Mesendoderm (in vitro differentiated cells): ENCODE measurements at regions not wholly inside any gene's neighbourhood (a gene's known extent, or its start where the extent isn't known, plus 50 kb on each side); places are given as distances from the start of the nearest gene placed in this dataset.

Experiments
- DNase-seq: peaks from one replicate; pipeline ENCODE4 v3.0.0; 2013
- H2AK5ac ChIP-seq: 2 replicates; pipeline ENCODE4 v1.6.1; 2013; ENCODE audit warnings: low read length, inconsistent platforms
- H2BK120ac ChIP-seq: 2 replicates; pipeline ENCODE4 v1.6.1; 2013; ENCODE audit warnings: low read depth, mild to moderate bottlenecking, low read length, moderate library complexity, mixed read lengths
- H2BK15ac ChIP-seq: replicated peaks from 2 replicates; pipeline ENCODE4 v1.6.1; 2013; ENCODE audit warnings: low read depth, mild to moderate bottlenecking, moderate library complexity
- H2BK5ac ChIP-seq: 2 replicates; pipeline ENCODE4 v1.6.1; 2013; ENCODE audit warnings: low read length, inconsistent platforms
- H3K18ac ChIP-seq: 2 replicates; pipeline ENCODE4 v1.6.1; 2013; ENCODE audit warnings: mild to moderate bottlenecking, low read length, mixed read lengths
- H3K23ac ChIP-seq: one replicate; pipeline ENCODE4 v1.6.1; 2013; ENCODE audit warnings: low read length
- H3K27ac ChIP-seq: 2 replicates; pipeline ENCODE4 v1.5.1; 2013; ENCODE audit warnings: low read depth, mild to moderate bottlenecking, inconsistent platforms, low read length, moderate library complexity
- H3K27me3 ChIP-seq: 2 replicates; pipeline ENCODE4 v1.6.1; 2013; ENCODE audit warnings: low read length, control low read depth, mild to moderate bottlenecking, inconsistent platforms; ENCODE audit not compliant: insufficient read depth, poor library complexity
- H3K36me3 ChIP-seq: 2 replicates; pipeline ENCODE4 v1.6.1; 2013; ENCODE audit warnings: low read length, inconsistent platforms; ENCODE audit not compliant: control insufficient read depth, insufficient read depth
- H3K4ac ChIP-seq: one replicate; pipeline ENCODE4 v1.6.1; 2013; ENCODE audit warnings: low read depth, mild to moderate bottlenecking, low read length, moderate library complexity
- H3K4me1 ChIP-seq: 2 replicates; pipeline ENCODE4 v1.6.1; 2013; ENCODE audit warnings: low read depth, low read length, inconsistent platforms; ENCODE audit not compliant: control insufficient read depth
- H3K4me2 ChIP-seq: 2 replicates; pipeline ENCODE4 v1.6.1; 2013; ENCODE audit warnings: low read length
- H3K4me3 ChIP-seq: 2 replicates; pipeline ENCODE4 v1.5.1; 2013; ENCODE audit warnings: mild to moderate bottlenecking, low read length
- H3K56ac ChIP-seq: one replicate; pipeline ENCODE4 v1.6.1; 2013; ENCODE audit warnings: low read length
- H3K79me1 ChIP-seq: 2 replicates; pipeline ENCODE4 v1.6.1; 2013; ENCODE audit warnings: low read length, inconsistent platforms
- H3K79me2 ChIP-seq: 2 replicates; pipeline ENCODE4 v1.6.1; 2013; ENCODE audit warnings: mild to moderate bottlenecking, low read length; ENCODE audit not compliant: control insufficient read depth, insufficient read depth
- H3K9ac ChIP-seq: 2 replicates; pipeline ENCODE4 v1.6.1; 2013; ENCODE audit warnings: low read length, inconsistent platforms
- H4K5ac ChIP-seq: one replicate; pipeline ENCODE4 v1.6.1; 2013; ENCODE audit warnings: low read length
- H4K8ac ChIP-seq: one replicate; pipeline ENCODE4 v1.6.1; 2013; ENCODE audit warnings: low read depth, mild to moderate bottlenecking, control low read depth, low read length, moderate library complexity
- WGBS: extraction: QIAGEN DNeasy Blood & Tissue Kit; methylation state at CpG from one replicate; pipeline ENCODE4 v1.1.7; 2013; ENCODE audit warnings: low lambda C conversion rate, missing lambda C conversion rate; ENCODE audit not compliant: insufficient coverage; ENCODE audit errors: extremely low coverage; 5-methylcytosine and 5-hydroxymethylcytosine counted together

- H3K36me3 ChIP-seq: no peaks in the 10 kb centered on the region
- H3K4me2 ChIP-seq: no peak overlapping the region
- no peak overlapping the region for H2BK5ac ChIP-seq
- no peak overlapping the region for H4K8ac ChIP-seq
- H2AK5ac ChIP-seq: no peak overlapping the region
- no peak for DNase-seq
- no peak overlapping the region for H3K18ac ChIP-seq
- H3K79me2 ChIP-seq: no peaks in the 10 kb centered on the region
- WGBS: no CpG with 5 or more reads among the region's 9 CpGs
- no peaks in the 10 kb centered on the region for H3K79me1 ChIP-seq
- H3K27me3 ChIP-seq: no peaks in the 10 kb centered on the region
- H3K23ac ChIP-seq: no peak overlapping the region
- H4K5ac ChIP-seq: no peak overlapping the region
- no peak overlapping the region for H3K9ac ChIP-seq
- H3K56ac ChIP-seq: no peak overlapping the region
- H2BK15ac ChIP-seq: no peak overlapping the region
- H3K4me3 ChIP-seq: no peak overlapping the region
- H2BK120ac ChIP-seq: no peak overlapping the region
- no peaks in the 10 kb centered on the region for H3K4me1 ChIP-seq
- no peak overlapping the region for H3K4ac ChIP-seq
- H3K27ac ChIP-seq: no peak overlapping the region
Observed at GRCh38 chr13:111620586-111620985, 300.1 kb downstream of the TEX29 start.

- H3K4me2 ChIP-seq: no peak overlapping the region
- H3K27ac ChIP-seq: no peak overlapping the region
- no peak overlapping the region for H3K4ac ChIP-seq
- no peaks in the 10 kb centered on the region for H3K27me3 ChIP-seq
- no peak overlapping the region for H3K56ac ChIP-seq
- DNase-seq: no peak
- no peak overlapping the region for H2BK120ac ChIP-seq
- H3K23ac ChIP-seq: no peak overlapping the region
- H4K8ac ChIP-seq: no peak overlapping the region
- no peak overlapping the region for H2BK15ac ChIP-seq
- no peak overlapping the region for H3K18ac ChIP-seq
- no peak overlapping the region for H2AK5ac ChIP-seq
- H3K36me3 ChIP-seq: no peaks in the 10 kb centered on the region
- no peak overlapping the region for H3K4me3 ChIP-seq
- WGBS: no CpG with 5 or more reads among the region's 5 CpGs
- no peak overlapping the region for H2BK5ac ChIP-seq
- H3K79me2 ChIP-seq: no peaks in the 10 kb centered on the region
- no peak overlapping the region for H4K5ac ChIP-seq
- H3K4me1 ChIP-seq: no peaks in the 10 kb centered on the region
- H3K9ac ChIP-seq: no peak overlapping the region
- H3K79me1 ChIP-seq: no peaks in the 10 kb centered on the region
Observed at GRCh38 chr13:111621164-111621563, 300.7 kb downstream of the TEX29 start.

GRCh38 chr13:111622051-111622531, 301.6 kb downstream of the TEX29 start:
- no peak for DNase-seq
- Histone ChIP-seq H3K27me3 (no peaks in the 10 kb centered on the region), H2BK120ac (no peak overlapping the region), H3K4me2 (no peak overlapping the region), H3K4me1 (no peaks in the 10 kb centered on the region), H2BK15ac (no peak overlapping the region), H3K9ac (no peak overlapping the region), H3K23ac (no peak overlapping the region), H3K79me2 (no peaks in the 10 kb centered on the region), H4K5ac (no peak overlapping the region), H2AK5ac (no peak overlapping the region), H3K36me3 (no peaks in the 10 kb centered on the region), H3K4me3 (no peak overlapping the region), H3K4ac (no peak overlapping the region), H3K79me1 (no peaks in the 10 kb centered on the region), H2BK5ac (no peak overlapping the region), H4K8ac (no peak overlapping the region), H3K56ac (no peak overlapping the region), H3K18ac (no peak overlapping the region), H3K27ac (no peak overlapping the region)
- no CpG with 5 or more reads among the region's 21 CpGs for WGBS

GRCh38 chr13:111623208-111623607, 302.8 kb downstream of the TEX29 start:
- H3K79me1 ChIP-seq: no peaks in the 10 kb centered on the region
- no peaks in the 10 kb centered on the region for H3K4me1 ChIP-seq
- H3K36me3 ChIP-seq: no peaks in the 10 kb centered on the region
- H4K8ac ChIP-seq: no peak overlapping the region
- H3K4me3 ChIP-seq: no peak overlapping the region
- no peak overlapping the region for H3K4ac ChIP-seq
- no peak overlapping the region for H2BK15ac ChIP-seq
- H3K27me3 ChIP-seq: no peaks in the 10 kb centered on the region
- no CpG with 5 or more reads among the region's 20 CpGs for WGBS
- no peak overlapping the region for H3K23ac ChIP-seq
- no peaks in the 10 kb centered on the region for H3K79me2 ChIP-seq
- no peak overlapping the region for H3K27ac ChIP-seq
- no peak overlapping the region for H3K4me2 ChIP-seq
- peak; percentile 36 for DNase-seq
- H2AK5ac ChIP-seq: no peak overlapping the region
- no peak overlapping the region for H3K18ac ChIP-seq
- H3K56ac ChIP-seq: no peak overlapping the region
- no peak overlapping the region for H2BK5ac ChIP-seq
- no peak overlapping the region for H4K5ac ChIP-seq
- H2BK120ac ChIP-seq: no peak overlapping the region
- no peak overlapping the region for H3K9ac ChIP-seq

- no peak for DNase-seq
- Histone ChIP-seq H2AK5ac (no peak overlapping the region), H3K4me1 (no peaks in the 10 kb centered on the region), H2BK120ac (no peak overlapping the region), H3K4me3 (no peak overlapping the region), H3K4ac (no peak overlapping the region), H2BK5ac (no peak overlapping the region), H4K5ac (no peak overlapping the region), H3K9ac (no peak overlapping the region), H3K36me3 (no peaks in the 10 kb centered on the region), H3K79me2 (no peaks in the 10 kb centered on the region), H4K8ac (no peak overlapping the region), H3K27ac (no peak overlapping the region), H3K27me3 (no peaks in the 10 kb centered on the region), H2BK15ac (no peak overlapping the region), H3K56ac (no peak overlapping the region), H3K79me1 (no peaks in the 10 kb centered on the region), H3K23ac (no peak overlapping the region), H3K18ac (no peak overlapping the region), H3K4me2 (no peak overlapping the region)
- WGBS: no CpG with 5 or more reads among the region's 28 CpGs
Observed at GRCh38 chr13:111623743-111624505, 303.5 kb downstream of the TEX29 start.
